SJCRH30 (cell line): ENCODE measurements at regions not wholly inside any gene's neighbourhood (a gene's known extent, or its start where the extent isn't known, plus 50 kb on each side); places are given as distances from the start of the nearest gene placed in this dataset.
"Not testable (repeated sequence)": the region's sequence is repeated elsewhere in the genome, so short reads cannot be mapped to it uniquely, and the experiment has no call there.

Experiments
- DNase-seq, 2 experiments: peaks; one replicate each; pipeline ENCODE4 v3.0.0-alpha.2; 2015 to 2020
- H3K27ac ChIP-seq: fragments of 250-450 bp; sonication (Bioruptor Pico); 2 replicates; pipeline ENCODE4 v1.5.1; 2020; ENCODE audit warnings: mild to moderate bottlenecking, moderate library complexity
- H3K27me3 ChIP-seq: fragments of 250-450 bp; sonication (Bioruptor Pico); 2 replicates; pipeline ENCODE4 v1.5.1; 2020; ENCODE audit warnings: mild to moderate bottlenecking, moderate library complexity
- H3K36me3 ChIP-seq: fragments of 250-450 bp; sonication (Bioruptor Pico); 2 replicates; pipeline ENCODE4 v1.5.1; 2020; ENCODE audit warnings: mild to moderate bottlenecking, moderate library complexity
- H3K4me1 ChIP-seq: fragments of 250-450 bp; sonication (Bioruptor Pico); 2 replicates; pipeline ENCODE4 v1.5.1; 2020; ENCODE audit warnings: mild to moderate bottlenecking, moderate library complexity
- H3K4me3 ChIP-seq: fragments of 250-450 bp; sonication (Bioruptor Pico); 2 replicates; pipeline ENCODE4 v1.5.1; 2020; ENCODE audit warnings: mild to moderate bottlenecking, moderate library complexity
- H3K9me3 ChIP-seq: fragments of 250-450 bp; sonication (Bioruptor Pico); replicated peaks from 2 replicates; pipeline ENCODE4 v1.5.1; 2020; ENCODE audit warnings: mild to moderate bottlenecking, moderate library complexity

DNA sequence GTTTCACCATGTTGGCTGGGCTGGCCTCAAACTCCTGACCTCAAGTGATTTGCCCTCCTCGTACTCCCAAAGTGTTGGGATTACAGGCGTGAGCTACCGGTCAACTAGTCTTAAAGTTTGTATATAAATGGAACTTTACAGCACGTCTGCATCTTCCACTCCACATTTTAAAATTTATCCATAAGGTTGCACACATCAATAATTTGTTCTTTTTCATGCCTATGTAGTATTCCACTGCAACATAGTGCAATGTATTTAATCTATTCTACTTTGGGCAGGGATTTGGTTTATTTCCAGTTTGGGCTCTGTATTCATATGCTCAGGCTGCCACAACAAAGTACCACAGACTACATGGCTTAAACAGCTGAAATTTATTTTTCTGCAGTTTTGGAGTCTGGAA, 90.0 kb downstream of the NPTX2 start:
- Histone ChIP-seq H3K27ac (no peak overlapping the region), H3K9me3 (no peaks in the 10 kb centered on the region), H3K27me3 (0 out of 2 replicates have a peak, but pooled peaks cover 2% of the 10 kb centered on the region)

DNA sequence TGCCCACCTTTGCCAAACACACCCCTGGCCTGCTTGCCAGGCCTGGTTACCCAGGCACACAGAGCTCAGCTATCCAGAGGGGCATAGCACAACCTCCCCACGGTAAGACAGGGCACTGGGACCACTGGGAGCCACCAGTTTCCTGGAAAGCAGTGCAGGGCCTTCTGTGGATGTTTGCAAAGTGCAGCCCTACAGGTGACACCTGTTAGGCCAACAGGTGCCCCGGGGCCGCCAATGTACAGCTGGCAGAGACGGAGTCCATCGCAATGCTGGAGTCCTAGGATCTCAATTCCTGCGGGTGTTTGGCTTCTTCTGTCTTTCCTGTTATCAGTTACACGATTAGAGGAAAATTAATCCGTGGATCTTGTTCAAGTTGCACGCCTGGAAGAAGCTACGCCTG, 94.9 kb downstream of the NPTX2 start:
- Histone ChIP-seq H3K4me1 (peaks cover 7% of the 10 kb centered on the region), H3K27me3 (0 out of 2 replicates have a peak, but pooled peaks cover 6% of the 10 kb centered on the region), H3K4me3 (no peak overlapping the region), H3K27ac (no peak overlapping the region), H3K9me3 (no peaks in the 10 kb centered on the region), H3K36me3 (no peaks in the 10 kb centered on the region)
- no peak for DNase-seq

More for the DNA sequence above, 90.0 kb downstream of the NPTX2 start:
- no peak for DNase-seq
- Histone ChIP-seq H3K36me3 (no peaks in the 10 kb centered on the region), H3K4me3 (no peak overlapping the region), H3K4me1 (no peaks in the 10 kb centered on the region)

- 0 out of 2 replicates have a peak, but pooled peaks cover 6% of the 10 kb centered on the region for H3K27me3 ChIP-seq
- H3K9me3 ChIP-seq: no peaks in the 10 kb centered on the region
- no peaks in the 10 kb centered on the region for H3K36me3 ChIP-seq
- H3K27ac ChIP-seq: no peak overlapping the region
- peaks cover 7% of the 10 kb centered on the region for H3K4me1 ChIP-seq
- no peak overlapping the region for H3K4me3 ChIP-seq
- DNase-seq: no peak
These were observed 96.2 kb downstream of the NPTX2 start for GRCh38 chr7:98713165-98713810.

GRCh38 chr7:98719396-98719795, 102.3 kb downstream of the NPTX2 start:
- no peak overlapping the region for H3K4me3 ChIP-seq
- no peaks in the 10 kb centered on the region for H3K27me3 ChIP-seq
- no peaks in the 10 kb centered on the region for H3K9me3 ChIP-seq
- no peaks in the 10 kb centered on the region for H3K4me1 ChIP-seq
- no peak overlapping the region for H3K27ac ChIP-seq
- H3K36me3 ChIP-seq: no peaks in the 10 kb centered on the region
- DNase-seq: no peak

DNA sequence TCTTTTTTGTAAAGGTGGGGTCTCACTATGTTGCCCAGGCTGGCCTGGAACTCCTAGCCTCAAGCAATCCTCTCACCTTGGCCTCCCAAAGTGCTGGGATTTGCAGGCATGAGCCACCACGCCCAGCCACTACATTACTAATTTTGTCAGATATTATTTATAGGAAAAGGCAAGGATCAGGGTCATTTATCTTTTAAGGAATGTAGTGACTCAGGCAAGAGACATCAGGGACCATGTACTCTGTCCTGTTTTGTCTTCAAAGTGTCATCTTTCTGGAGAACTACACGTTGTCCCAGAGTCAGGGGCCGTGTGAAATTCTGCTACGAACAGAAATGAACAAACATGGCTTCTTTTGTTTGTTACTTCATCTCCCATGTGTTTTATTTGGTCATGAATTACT, 105.3 kb downstream of the NPTX2 start:
- Histone ChIP-seq H3K9me3 (no peaks in the 10 kb centered on the region), H3K36me3 (no peaks in the 10 kb centered on the region), H3K4me3 (no peak overlapping the region), H3K4me1 (no peaks in the 10 kb centered on the region), H3K27ac (no peak overlapping the region), H3K27me3 (no peaks in the 10 kb centered on the region)
- DNase-seq: no peak

GRCh38 chr7:98724591-98724990, 107.5 kb downstream of the NPTX2 start:
- DNase-seq: no peak
- Histone ChIP-seq H3K36me3 (no peaks in the 10 kb centered on the region), H3K4me3 (no peak overlapping the region), H3K4me1 (no peaks in the 10 kb centered on the region), H3K27ac (no peak overlapping the region), H3K9me3 (no peaks in the 10 kb centered on the region), H3K27me3 (no peaks in the 10 kb centered on the region)

DNA sequence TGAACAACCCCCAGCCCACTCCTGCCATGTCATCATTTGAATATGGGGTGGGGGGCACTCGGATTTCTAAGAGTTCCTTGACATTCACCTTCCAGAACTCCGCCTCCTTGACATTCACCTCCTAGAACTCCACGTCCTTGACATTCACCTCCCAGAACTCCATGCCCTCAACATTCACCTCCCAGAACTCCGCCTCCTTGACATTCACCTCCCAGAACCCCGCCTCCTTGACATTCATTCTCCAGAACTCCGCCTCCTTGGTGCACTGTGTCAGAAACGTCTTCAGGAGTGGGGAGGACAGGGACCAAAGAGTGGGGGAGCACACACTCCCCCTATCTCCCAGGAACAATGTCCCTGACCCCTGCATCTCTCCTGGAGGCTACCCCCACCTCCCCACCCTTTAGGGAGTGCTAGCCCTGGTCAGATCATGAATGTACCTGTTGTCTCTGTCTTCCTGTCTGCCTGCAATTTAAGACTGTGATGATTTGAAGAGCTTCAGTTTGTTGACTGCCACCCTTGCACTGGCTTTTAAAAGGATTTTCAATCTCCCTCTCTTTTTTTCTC, 110.1 kb downstream of the NPTX2 start:
- DNase-seq: no peak
- Histone ChIP-seq H3K4me3 (no peak overlapping the region), H3K36me3 (no peaks in the 10 kb centered on the region), H3K27ac (no peak overlapping the region), H3K27me3 (no peaks in the 10 kb centered on the region), H3K9me3 (no peaks in the 10 kb centered on the region), H3K4me1 (no peaks in the 10 kb centered on the region)

GRCh38 chr7:98728555-98728954, 111.5 kb downstream of the NPTX2 start:
- H3K27me3 ChIP-seq: no peaks in the 10 kb centered on the region
- H3K4me1 ChIP-seq: no peaks in the 10 kb centered on the region
- no peaks in the 10 kb centered on the region for H3K9me3 ChIP-seq
- no peak overlapping the region for H3K4me3 ChIP-seq
- no peaks in the 10 kb centered on the region for H3K36me3 ChIP-seq
- no peak overlapping the region for H3K27ac ChIP-seq
- no peak for DNase-seq

- Histone ChIP-seq H3K36me3 (no peaks in the 10 kb centered on the region), H3K4me3 (no peak overlapping the region), H3K27me3 (no peaks in the 10 kb centered on the region), H3K9me3 (no peaks in the 10 kb centered on the region), H3K4me1 (no peaks in the 10 kb centered on the region), H3K27ac (no peak overlapping the region)
- DNase-seq: no peak
These were observed 112.0 kb downstream of the NPTX2 start for GRCh38 chr7:98729121-98729520.

- Histone ChIP-seq H3K4me1 (no peaks in the 10 kb centered on the region), H3K27ac (no peak overlapping the region), H3K27me3 (no peaks in the 10 kb centered on the region), H3K9me3 (no peaks in the 10 kb centered on the region), H3K36me3 (no peaks in the 10 kb centered on the region), H3K4me3 (no peak overlapping the region)
- no peak for DNase-seq
These were observed 113.2 kb downstream of the NPTX2 start for GRCh38 chr7:98730326-98730725.

DNA sequence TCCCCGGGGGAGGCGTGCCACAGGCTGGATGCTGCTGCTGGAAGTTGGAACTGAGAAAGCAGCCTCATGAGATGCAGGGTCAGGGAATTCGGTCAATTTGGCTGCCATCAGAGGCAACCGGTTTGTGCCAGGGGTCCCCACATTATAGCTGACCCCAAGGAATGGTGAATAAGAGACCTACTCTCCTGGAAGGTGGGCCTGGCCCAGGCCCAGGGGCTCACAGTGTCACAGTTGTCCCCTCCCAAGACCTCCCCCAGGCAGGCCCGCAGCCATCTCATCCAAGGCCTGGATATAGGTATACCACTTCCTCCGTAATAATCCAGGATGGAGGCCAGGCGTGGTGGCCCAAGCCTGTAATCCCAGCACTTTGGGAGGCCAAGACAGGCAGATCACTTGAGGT, 114.6 kb downstream of the NPTX2 start:
- H3K36me3 ChIP-seq: no peaks in the 10 kb centered on the region
- H3K27ac ChIP-seq: no peak overlapping the region
- H3K4me3 ChIP-seq: no peak overlapping the region
- H3K27me3 ChIP-seq: no peaks in the 10 kb centered on the region
- no peaks in the 10 kb centered on the region for H3K9me3 ChIP-seq
- no peak for DNase-seq
- no peaks in the 10 kb centered on the region for H3K4me1 ChIP-seq

- H3K36me3 ChIP-seq: no peaks in the 10 kb centered on the region
- H3K4me1 ChIP-seq: no peaks in the 10 kb centered on the region
- no peak overlapping the region for H3K27ac ChIP-seq
- H3K9me3 ChIP-seq: no peaks in the 10 kb centered on the region
- H3K4me3 ChIP-seq: no peak overlapping the region
- DNase-seq: peak; percentile 62 to 81
- no peaks in the 10 kb centered on the region for H3K27me3 ChIP-seq
These were observed 116.0 kb downstream of the NPTX2 start for GRCh38 chr7:98733036-98733435.

- no peaks in the 10 kb centered on the region for H3K27me3 ChIP-seq
- no peak for DNase-seq
- no peaks in the 10 kb centered on the region for H3K36me3 ChIP-seq
- no peaks in the 10 kb centered on the region for H3K9me3 ChIP-seq
- H3K27ac ChIP-seq: no peak overlapping the region
- no peak overlapping the region for H3K4me3 ChIP-seq
- H3K4me1 ChIP-seq: no peaks in the 10 kb centered on the region
These were observed 118.7 kb downstream of the NPTX2 start for GRCh38 chr7:98735801-98736200.

- not testable (repeated sequence) for H3K27ac ChIP-seq, H3K36me3 ChIP-seq, H3K4me1 ChIP-seq, H3K4me3 ChIP-seq, DNase-seq, H3K27me3 ChIP-seq, H3K9me3 ChIP-seq
These were observed 119.4 kb downstream of the NPTX2 start for GRCh38 chr7:98736461-98736860.

GRCh38 chr7:98737176-98737575, 120.1 kb downstream of the NPTX2 start:
- DNase-seq: no peak
- no peak overlapping the region for H3K4me3 ChIP-seq
- no peaks in the 10 kb centered on the region for H3K4me1 ChIP-seq
- no peak overlapping the region for H3K27ac ChIP-seq
- H3K27me3 ChIP-seq: no peaks in the 10 kb centered on the region
- H3K36me3 ChIP-seq: no peaks in the 10 kb centered on the region
- no peaks in the 10 kb centered on the region for H3K9me3 ChIP-seq

DNA sequence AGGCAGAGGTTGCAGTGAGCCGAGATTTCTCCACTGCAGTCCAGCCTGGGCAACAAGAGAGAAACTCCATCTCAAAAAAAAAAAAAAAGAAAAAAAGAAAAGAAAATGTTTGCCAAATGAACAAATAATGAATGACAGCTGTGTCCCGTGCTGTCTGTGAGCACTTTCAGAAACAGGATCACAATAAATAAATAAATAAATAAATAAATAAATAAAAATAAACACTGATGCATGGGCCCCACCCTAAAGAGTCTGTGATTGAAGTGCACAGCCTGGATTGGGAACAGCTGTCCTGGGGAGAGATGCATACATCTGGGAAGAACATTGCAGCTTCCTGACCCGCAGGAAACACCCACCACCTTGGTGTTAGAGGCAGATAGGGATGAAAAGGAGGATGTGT, 123.6 kb downstream of the NPTX2 start:
- Histone ChIP-seq H3K4me3 (no peak overlapping the region), H3K9me3 (no peaks in the 10 kb centered on the region), H3K27ac (no peak overlapping the region), H3K4me1 (no peaks in the 10 kb centered on the region), H3K27me3 (no peaks in the 10 kb centered on the region), H3K36me3 (no peaks in the 10 kb centered on the region)
- DNase-seq: no peak
